Activated T-cell treated with anti-CD3 and anti-CD28 coated beads, Interleukin-2, amount 50 U/mL, for 72 hours (primary cell): ENCODE measurements at regions not wholly inside any gene's neighbourhood (a gene's known extent, or its start where the extent isn't known, plus 50 kb on each side); places are given as distances from the start of the nearest gene placed in this dataset.

Experiments used
- ATAC-seq, 2 donors: fragments of 150-1000 bp; cut with Tn5 transposase; replicated peaks in 1 of 2; 2 replicates each; pipeline ENCODE4 v1.10.0; 2021; ENCODE audit warnings: moderate library complexity in 2 of 2, mild to moderate bottlenecking in 1 of 2
- DNase-seq, 2 donors: peaks; one replicate each; pipeline ENCODE4 v3.0.0; 2021 to 2022; ENCODE audit warnings: mixed read lengths in 1 of 2
- H3K27ac Mint-ChIP-seq: one replicate; pipeline ENCODE4 v1.8.0; 2022; ENCODE audit warnings: mild to moderate bottlenecking, moderate library complexity, mixed read lengths
- H3K27me3 Mint-ChIP-seq: one replicate; pipeline ENCODE4 v1.8.0; 2022; ENCODE audit warnings: low read depth, mixed read lengths
- H3K36me3 Mint-ChIP-seq, 2 donors: one replicate each; pipeline ENCODE4 v1.8.0; 2022; ENCODE audit warnings: mixed read lengths in 2 of 2, mild to moderate bottlenecking in 1 of 2; ENCODE audit not compliant: insufficient read depth in 2 of 2
- H3K4me1 Mint-ChIP-seq: one replicate; pipeline ENCODE4 v1.8.0; 2022; ENCODE audit warnings: low read depth, mixed read lengths
- H3K4me3 Mint-ChIP-seq, 2 donors: one replicate each; pipeline ENCODE4 v1.8.0; 2022; ENCODE audit warnings: mild to moderate bottlenecking in 2 of 2, mixed read lengths in 2 of 2, moderate library complexity in 2 of 2
- H3K9me3 Mint-ChIP-seq, 2 donors: one replicate each; pipeline ENCODE4 v1.8.0; 2022; ENCODE audit warnings: mixed read lengths in 2 of 2

DNA sequence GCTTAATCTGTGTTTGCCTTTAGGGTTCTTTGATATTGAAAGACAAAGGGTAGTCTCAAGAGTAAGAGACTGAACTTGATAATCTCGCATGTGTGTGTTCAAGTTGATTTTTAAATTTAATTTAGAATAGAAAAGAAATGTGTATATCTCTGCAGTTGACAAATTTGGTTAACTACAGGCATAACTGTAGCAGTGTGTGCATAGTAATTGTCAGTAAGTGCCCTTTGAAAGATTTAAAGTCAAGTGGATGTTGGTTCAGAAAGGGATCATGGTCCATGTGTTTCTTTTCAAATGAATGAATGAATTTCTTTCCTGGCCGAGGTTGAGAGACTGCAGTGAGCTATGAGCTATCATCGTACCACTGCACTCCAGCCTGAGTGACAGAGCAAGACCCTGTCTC, 49.9 kb upstream of the DYRK2 start:
- peaks cover 2 to 3% of the 10 kb centered on the region in 2 donors for H3K9me3 Mint-ChIP-seq
- H3K27me3 Mint-ChIP-seq, result no peaks in the 10 kb centered on the region
- no peak overlapping the region for H3K4me3 Mint-ChIP-seq
- H3K27ac Mint-ChIP-seq, result no peak overlapping the region
- H3K36me3 Mint-ChIP-seq, result peaks cover 2 to 3% of the 10 kb centered on the region in 2 donors
- H3K4me1 Mint-ChIP-seq, result peaks cover 13% of the 10 kb centered on the region
- DNase-seq (no peak), ATAC-seq (no peak)
